ENCODE measurements at regions not wholly inside any gene's neighbourhood (a gene's known extent, or its start where the extent isn't known, plus 50 kb on each side); places are given as distances from the start of the nearest gene placed in this dataset.

DNA sequence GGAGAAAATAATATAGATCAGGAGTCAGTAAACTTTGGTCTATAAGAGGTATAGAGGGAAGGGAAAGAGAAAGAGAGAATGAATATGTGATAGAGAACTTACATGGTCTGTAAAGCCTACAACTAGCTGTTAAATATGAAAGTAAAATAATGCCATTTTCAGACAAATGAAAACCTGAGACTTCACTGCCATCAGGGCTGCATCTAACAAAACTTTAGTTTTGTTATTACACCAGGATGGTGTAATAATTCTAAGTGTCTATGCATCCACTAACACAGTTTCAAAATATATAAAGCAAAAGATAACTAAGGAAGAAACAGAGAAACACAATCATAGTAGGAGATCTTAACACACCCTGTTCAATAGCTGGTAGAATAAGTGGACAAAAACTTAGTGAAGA is 217.7 kb downstream of the KLF13 start:
- TF ChIP-seq SIN3A (IDR thresholded peaks at IDR 0.05; ENCODE audit: borderline replicate concordance, insufficient read depth, low read length) (no peak), POLR2AphosphoS5 (IDR thresholded peaks at IDR 0.05; ENCODE audit: low read depth, low read length) (no peak), TAF1 (IDR thresholded peaks at IDR 0.05; ENCODE audit: borderline replicate concordance, insufficient read depth, low read length) (no peak), FOXP2 (optimal IDR thresholded peaks at IDR 0.05; ENCODE audit: borderline replicate concordance, extremely low read depth, extremely low read length, insufficient read depth) (no peak)
- TF ChIP-seq, protein P1, sequence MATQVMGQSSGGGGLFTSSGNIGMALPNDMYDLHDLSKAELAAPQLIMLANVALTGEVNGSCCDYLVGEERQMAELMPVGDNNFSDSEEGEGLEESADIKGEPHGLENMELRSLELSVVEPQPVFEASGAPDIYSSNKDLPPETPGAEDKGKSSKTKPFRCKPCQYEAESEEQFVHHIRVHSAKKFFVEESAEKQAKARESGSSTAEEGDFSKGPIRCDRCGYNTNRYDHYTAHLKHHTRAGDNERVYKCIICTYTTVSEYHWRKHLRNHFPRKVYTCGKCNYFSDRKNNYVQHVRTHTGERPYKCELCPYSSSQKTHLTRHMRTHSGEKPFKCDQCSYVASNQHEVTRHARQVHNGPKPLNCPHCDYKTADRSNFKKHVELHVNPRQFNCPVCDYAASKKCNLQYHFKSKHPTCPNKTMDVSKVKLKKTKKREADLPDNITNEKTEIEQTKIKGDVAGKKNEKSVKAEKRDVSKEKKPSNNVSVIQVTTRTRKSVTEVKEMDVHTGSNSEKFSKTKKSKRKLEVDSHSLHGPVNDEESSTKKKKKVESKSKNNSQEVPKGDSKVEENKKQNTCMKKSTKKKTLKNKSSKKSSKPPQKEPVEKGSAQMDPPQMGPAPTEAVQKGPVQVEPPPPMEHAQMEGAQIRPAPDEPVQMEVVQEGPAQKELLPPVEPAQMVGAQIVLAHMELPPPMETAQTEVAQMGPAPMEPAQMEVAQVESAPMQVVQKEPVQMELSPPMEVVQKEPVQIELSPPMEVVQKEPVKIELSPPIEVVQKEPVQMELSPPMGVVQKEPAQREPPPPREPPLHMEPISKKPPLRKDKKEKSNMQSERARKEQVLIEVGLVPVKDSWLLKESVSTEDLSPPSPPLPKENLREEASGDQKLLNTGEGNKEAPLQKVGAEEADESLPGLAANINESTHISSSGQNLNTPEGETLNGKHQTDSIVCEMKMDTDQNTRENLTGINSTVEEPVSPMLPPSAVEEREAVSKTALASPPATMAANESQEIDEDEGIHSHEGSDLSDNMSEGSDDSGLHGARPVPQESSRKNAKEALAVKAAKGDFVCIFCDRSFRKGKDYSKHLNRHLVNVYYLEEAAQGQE (IDR thresholded peaks at IDR 0.05; ENCODE audit: insufficient read depth in 1 of 2, low read depth in 2 of 2, low read length in 2 of 2): no peak

DNA sequence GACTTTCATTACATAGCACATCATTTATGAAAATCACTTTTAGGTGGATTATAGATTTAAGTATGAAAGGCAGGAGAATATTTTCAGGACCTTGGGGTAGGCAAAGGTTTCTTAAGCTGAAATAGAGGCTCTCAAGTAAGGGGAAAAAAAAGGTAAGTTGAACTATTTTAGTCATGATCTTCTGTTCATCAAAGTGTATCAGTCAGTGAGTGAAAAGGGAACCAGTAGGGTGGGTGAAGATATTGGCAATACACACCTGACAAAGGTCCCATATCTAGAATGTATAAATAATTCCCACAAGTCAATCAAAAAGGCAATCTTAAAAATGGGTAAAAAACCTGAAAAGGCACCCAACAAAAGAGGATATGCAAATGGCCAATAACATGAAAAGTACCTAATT is 218.6 kb downstream of the KLF13 start:
- TF ChIP-seq FOXP2 (optimal IDR thresholded peaks at IDR 0.05; ENCODE audit: borderline replicate concordance, extremely low read depth, extremely low read length, insufficient read depth) (no peak), SIN3A (IDR thresholded peaks at IDR 0.05; ENCODE audit: borderline replicate concordance, insufficient read depth, low read length) (no peak), POLR2AphosphoS5 (IDR thresholded peaks at IDR 0.05; ENCODE audit: low read depth, low read length) (no peak), TAF1 (IDR thresholded peaks at IDR 0.05; ENCODE audit: borderline replicate concordance, insufficient read depth, low read length) (no peak)
- TF ChIP-seq, protein P1 (IDR thresholded peaks at IDR 0.05; ENCODE audit: insufficient read depth in 1 of 2, low read depth in 2 of 2, low read length in 2 of 2): no peak

DNA sequence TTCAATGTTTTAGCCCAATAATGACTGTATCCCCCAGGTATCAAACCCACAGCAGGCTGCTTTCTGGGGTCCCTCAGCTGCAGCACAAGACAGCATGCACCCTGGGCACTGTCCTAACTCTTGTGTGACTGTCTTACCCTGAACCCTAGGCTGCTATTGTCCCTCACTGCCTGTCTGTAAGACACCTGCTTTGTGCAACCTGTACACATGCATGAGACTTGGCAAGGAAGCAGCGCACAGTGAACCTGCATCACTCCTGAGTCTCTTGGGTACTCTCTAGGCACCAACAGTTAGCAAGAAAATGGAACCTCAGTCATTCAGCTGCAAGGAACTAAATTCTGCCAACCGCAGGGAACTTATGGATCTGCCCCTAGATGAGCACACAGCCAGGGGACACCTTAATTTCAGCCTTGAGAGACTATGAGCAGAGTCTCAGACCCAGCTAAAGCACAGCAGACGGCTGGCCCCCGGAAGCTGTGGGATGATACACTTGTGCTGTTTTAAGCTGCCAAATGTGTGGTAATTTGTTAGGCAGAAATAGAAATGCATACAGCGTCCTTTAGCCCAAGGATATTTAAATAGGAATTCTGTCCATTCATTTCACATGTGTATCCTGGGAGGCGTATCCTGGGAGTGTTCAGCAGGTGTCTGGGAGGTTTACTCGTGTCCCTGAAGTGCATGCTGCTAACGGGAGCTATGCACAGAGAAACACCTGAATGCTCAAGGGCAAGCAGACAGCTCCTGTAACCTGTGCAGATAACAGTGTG is 223.8 kb downstream of the KLF13 start:
- TF ChIP-seq FOXP2 (optimal IDR thresholded peaks at IDR 0.05; ENCODE audit: borderline replicate concordance, extremely low read depth, extremely low read length, insufficient read depth): no peak
- TF ChIP-seq, protein P1 (IDR thresholded peaks at IDR 0.05; ENCODE audit: insufficient read depth in 1 of 2, low read depth in 2 of 2, low read length in 2 of 2): no peak
- TF ChIP-seq POLR2AphosphoS5 (IDR thresholded peaks at IDR 0.05; ENCODE audit: low read depth, low read length): no peak
- no peak for TF ChIP-seq SIN3A (IDR thresholded peaks at IDR 0.05; ENCODE audit: borderline replicate concordance, insufficient read depth, low read length)
- TF ChIP-seq TAF1 (IDR thresholded peaks at IDR 0.05; ENCODE audit: borderline replicate concordance, insufficient read depth, low read length): no peak

DNA sequence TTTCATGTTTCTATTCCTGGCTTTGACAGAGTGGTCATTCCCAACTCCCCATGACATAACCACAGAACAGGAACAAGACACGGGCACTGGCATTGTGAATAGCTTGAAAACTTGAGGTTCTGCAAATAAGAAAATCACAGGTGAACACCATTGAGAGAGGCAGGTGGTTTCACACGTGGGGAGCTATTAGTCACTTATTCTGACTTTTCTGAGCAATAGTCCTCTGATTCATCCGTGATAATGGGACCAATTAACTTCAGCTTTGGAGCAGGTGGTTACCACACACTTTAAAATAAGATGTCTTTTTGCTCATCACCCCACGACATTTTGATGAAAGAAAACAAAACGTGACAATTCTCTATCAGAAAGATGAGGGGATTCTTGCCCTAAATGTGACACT is 224.7 kb downstream of the KLF13 start:
- TF ChIP-seq SIN3A (IDR thresholded peaks at IDR 0.05; ENCODE audit: borderline replicate concordance, insufficient read depth, low read length): no peak
- TF ChIP-seq POLR2AphosphoS5 (IDR thresholded peaks at IDR 0.05; ENCODE audit: low read depth, low read length): no peak
- no peak for TF ChIP-seq TAF1 (IDR thresholded peaks at IDR 0.05; ENCODE audit: borderline replicate concordance, insufficient read depth, low read length)
- no peak for TF ChIP-seq FOXP2 (optimal IDR thresholded peaks at IDR 0.05; ENCODE audit: borderline replicate concordance, extremely low read depth, extremely low read length, insufficient read depth)
- TF ChIP-seq, protein P1 (IDR thresholded peaks at IDR 0.05; ENCODE audit: insufficient read depth in 1 of 2, low read depth in 2 of 2, low read length in 2 of 2): no peak

All from PFSK-1 (cell line).